ENCODE measurements at regions not wholly inside any gene's neighbourhood (a gene's known extent, or its start where the extent isn't known, plus 50 kb on each side); places are given as distances from the start of the nearest gene placed in this dataset.

DNA sequence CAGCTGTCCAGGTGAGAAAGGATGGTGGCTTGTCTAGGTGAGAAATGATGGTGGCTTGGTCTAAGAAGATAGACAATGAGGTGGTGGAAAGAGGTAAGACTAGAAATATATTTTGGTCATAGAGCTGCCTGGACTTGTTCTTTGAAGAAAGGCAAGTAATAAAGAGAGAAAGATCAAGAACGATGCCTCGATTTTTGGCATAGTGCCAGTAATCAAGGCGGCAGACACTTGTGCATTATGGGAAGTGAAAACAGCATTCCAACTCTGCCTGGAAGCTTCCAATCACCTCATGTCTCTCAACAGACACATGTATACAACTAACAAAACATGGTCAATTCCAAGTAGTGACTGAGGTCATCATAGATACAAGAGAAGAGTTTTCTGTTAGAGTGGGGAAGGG lies 423.8 kb upstream of the NRP1 start:
- 83% methylated on average over 3 of the region's 3 CpGs; no CpG with 5 or more reads in 1 of the 2 experiments for WGBS, 2 experiments (ENCODE audit: extremely low coverage in 1 of 2, insufficient coverage in 1 of 2, insufficient read length in 1 of 2, insufficient replicate concordance in 2 of 2, low coverage in 1 of 2, low lambda C conversion rate in 2 of 2, missing lambda C conversion rate in 1 of 2)
- TF ChIP-seq TAF7 (optimal IDR thresholded peaks at IDR 0.05; ENCODE audit: borderline replicate concordance, low read depth, low read length) (no peak), CBX5 (IDR thresholded peaks at IDR 0.05; ENCODE audit: low read depth, low read length) (no peak), CBX8 (IDR thresholded peaks at IDR 0.05; ENCODE audit: borderline replicate concordance, low read depth, low read length) (no peak), KDM5A (IDR thresholded peaks at IDR 0.05; ENCODE audit: low read length) (no peak), SUZ12 (IDR thresholded peaks at IDR 0.05; ENCODE audit: low read length) (no peak)
- TF ChIP-seq, protein P1, sequence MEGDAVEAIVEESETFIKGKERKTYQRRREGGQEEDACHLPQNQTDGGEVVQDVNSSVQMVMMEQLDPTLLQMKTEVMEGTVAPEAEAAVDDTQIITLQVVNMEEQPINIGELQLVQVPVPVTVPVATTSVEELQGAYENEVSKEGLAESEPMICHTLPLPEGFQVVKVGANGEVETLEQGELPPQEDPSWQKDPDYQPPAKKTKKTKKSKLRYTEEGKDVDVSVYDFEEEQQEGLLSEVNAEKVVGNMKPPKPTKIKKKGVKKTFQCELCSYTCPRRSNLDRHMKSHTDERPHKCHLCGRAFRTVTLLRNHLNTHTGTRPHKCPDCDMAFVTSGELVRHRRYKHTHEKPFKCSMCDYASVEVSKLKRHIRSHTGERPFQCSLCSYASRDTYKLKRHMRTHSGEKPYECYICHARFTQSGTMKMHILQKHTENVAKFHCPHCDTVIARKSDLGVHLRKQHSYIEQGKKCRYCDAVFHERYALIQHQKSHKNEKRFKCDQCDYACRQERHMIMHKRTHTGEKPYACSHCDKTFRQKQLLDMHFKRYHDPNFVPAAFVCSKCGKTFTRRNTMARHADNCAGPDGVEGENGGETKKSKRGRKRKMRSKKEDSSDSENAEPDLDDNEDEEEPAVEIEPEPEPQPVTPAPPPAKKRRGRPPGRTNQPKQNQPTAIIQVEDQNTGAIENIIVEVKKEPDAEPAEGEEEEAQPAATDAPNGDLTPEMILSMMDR (IDR thresholded peaks at IDR 0.05; ENCODE audit: control extremely low read depth in 1 of 3, insufficient read depth in 1 of 3, low read depth in 1 of 3, low read length in 3 of 3) = no peak

More for the DNA sequence above, 423.8 kb upstream of the NRP1 start:
- Histone ChIP-seq H4K91ac (replicated peaks; ENCODE audit: insufficient read length, low read length) (no peak overlapping the region), H3K23me2 (ENCODE audit: low read depth, low read length) (no peaks in the 10 kb centered on the region), H2AK5ac (ENCODE audit: low read depth, low read length) (no peak overlapping the region), H3K18ac (ENCODE audit: extremely low read depth, low read length) (no peak overlapping the region), H4K8ac (ENCODE audit: extremely low read depth, insufficient read depth, low read length) (no peak overlapping the region), H3K36me3 (ENCODE audit: control insufficient read depth in 2 of 4, insufficient read depth in 4 of 4, low read length in 3 of 4) (no peaks in the 10 kb centered on the region; a peak in 1 of 8 replicates), H2BK20ac (ENCODE audit: low read length) (no peak overlapping the region), H4K5ac (ENCODE audit: insufficient read length, low read depth, low read length) (no peak overlapping the region), H3K14ac (ENCODE audit: insufficient read length) (no peak overlapping the region), H2BK120ac (replicated peaks; ENCODE audit: low read depth, low read length) (no peak overlapping the region), H3K4me1 (replicated peaks in 1 of 4; ENCODE audit: control insufficient read depth in 3 of 4, insufficient read depth in 4 of 4, low read length in 3 of 4) (no peaks in the 10 kb centered on the region), H3K79me1 (ENCODE audit: low read depth, low read length) (no peaks in the 10 kb centered on the region), H2BK5ac (ENCODE audit: low read depth, low read length) (no peak overlapping the region), H3K9ac (replicated peaks in 1 of 4; ENCODE audit: extremely low read depth in 1 of 4, low read depth in 3 of 4, low read length in 3 of 4) (no peak overlapping the region), H3K4ac (replicated peaks; ENCODE audit: insufficient read length, low read depth, low read length) (no peak overlapping the region), H3K4me2 (ENCODE audit: insufficient read depth in 1 of 2, low read depth in 2 of 2, low read length in 2 of 2) (no peak overlapping the region), H2AFZ (ENCODE audit: low read length) (no peak overlapping the region), H3K9me3 (ENCODE audit: insufficient read depth in 2 of 2, low read depth in 1 of 2, low read length in 1 of 2) (peaks cover 0 to 2% of the 10 kb centered on the region in 2 experiments; a peak in 2 of 4 replicates), H3K27ac (ENCODE audit: low read depth, low read length) (no peak overlapping the region), H2BK15ac (ENCODE audit: low read length) (no peak overlapping the region), H2BK12ac (ENCODE audit: low read depth, low read length) (no peak overlapping the region), H3K4me3 (ENCODE audit: extremely low read depth in 1 of 4, insufficient read depth in 2 of 4, low read depth in 3 of 4, low read length in 4 of 4) (no peak overlapping the region), H3K79me2 (ENCODE audit: control insufficient read depth in 1 of 2, insufficient read depth in 2 of 2, low read length in 2 of 2) (no peaks in the 10 kb centered on the region), H4K20me1 (replicated peaks in 1 of 2; ENCODE audit: control insufficient read depth in 1 of 2, insufficient read depth in 2 of 2, low read length in 2 of 2) (no peaks in the 10 kb centered on the region), H3K27me3 (replicated peaks in 1 of 4; ENCODE audit: control insufficient read depth in 3 of 4, extremely low read depth in 1 of 4, insufficient read depth in 3 of 4, low read length in 3 of 4) (no peaks in the 10 kb centered on the region), H3K23ac (ENCODE audit: insufficient read length) (no peak overlapping the region), H3K56ac (replicated peaks; ENCODE audit: insufficient read length, low read depth, low read length) (no peak overlapping the region)
- CTCF ChIA-PET (ENCODE audit: partially characterized antibody) = interaction anchor here (1.4 kb wide), 1 partner anchor 16 kb away, joined by 3 read pairs; no protein-coding TSS in a partner anchor
- FAIRE-seq (no peak), DNase-seq (ENCODE audit: low read depth in 1 of 2, low spot score in 2 of 2) (no peak)
- POLR2A ChIA-PET (ENCODE audit: partially characterized antibody) = no interaction called here

Data from H1 (cell line).